DMS153 treated with DMSO at 0.1 percent for 48 hours (cell line): ENCODE measurements at regions not wholly inside any gene's neighbourhood (a gene's known extent, or its start where the extent isn't known, plus 50 kb on each side); places are given as distances from the start of the nearest gene placed in this dataset.

Experiments
- DNase-seq: peaks from one replicate; lab custom pipeline; 2025; ENCODE audit not compliant: unreplicated experiment; lab: John Stamatoyannopoulos, UW

DNA sequence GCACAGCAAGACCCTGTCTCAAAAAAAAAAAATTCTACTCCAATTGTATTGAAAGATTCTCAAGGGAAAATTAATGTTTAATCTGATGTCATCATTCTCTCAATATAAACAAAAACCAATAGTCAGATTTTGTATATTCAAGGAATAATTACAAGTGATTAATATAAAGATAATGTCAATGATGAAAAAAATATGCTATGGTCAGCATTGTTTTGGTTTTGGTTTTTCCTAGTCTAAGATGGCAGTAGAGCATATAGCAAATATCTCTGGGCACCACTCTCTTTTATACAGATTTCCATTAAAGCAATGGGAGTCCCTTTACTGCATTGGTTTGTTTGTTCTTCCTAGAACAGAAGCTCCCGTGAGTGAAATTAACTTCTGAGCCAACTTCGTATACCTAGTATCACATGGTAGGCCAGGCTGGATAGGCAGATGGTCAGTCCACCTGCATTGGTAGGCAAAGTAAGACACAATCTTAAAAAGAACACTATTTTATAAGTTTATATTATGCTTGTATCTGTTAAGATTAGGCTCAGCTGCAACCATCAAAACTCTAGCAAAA is 523.8 kb upstream of the JARID2 start:
- DNase-seq = no peak

DNA sequence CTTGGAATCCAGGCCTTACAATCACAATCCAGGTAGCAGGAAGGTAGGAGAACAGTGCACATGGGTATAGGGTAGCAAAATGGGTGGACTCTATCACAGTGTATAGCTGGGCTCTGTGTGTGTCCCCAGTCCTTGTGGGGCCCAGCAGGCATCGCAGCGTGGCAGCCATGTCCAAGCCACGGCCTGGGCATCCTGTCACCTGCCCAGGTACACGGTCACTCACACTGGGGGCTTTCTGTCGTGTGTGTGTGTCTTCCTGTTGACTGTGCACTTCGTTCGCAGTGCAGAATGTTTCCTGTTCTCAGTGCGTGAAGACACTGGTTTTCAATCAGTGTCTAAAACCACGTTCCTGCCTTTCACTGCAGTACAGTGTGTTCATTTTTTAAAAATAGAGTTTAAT is 523.2 kb upstream of the JARID2 start:
- DNase-seq = no peak

DNA sequence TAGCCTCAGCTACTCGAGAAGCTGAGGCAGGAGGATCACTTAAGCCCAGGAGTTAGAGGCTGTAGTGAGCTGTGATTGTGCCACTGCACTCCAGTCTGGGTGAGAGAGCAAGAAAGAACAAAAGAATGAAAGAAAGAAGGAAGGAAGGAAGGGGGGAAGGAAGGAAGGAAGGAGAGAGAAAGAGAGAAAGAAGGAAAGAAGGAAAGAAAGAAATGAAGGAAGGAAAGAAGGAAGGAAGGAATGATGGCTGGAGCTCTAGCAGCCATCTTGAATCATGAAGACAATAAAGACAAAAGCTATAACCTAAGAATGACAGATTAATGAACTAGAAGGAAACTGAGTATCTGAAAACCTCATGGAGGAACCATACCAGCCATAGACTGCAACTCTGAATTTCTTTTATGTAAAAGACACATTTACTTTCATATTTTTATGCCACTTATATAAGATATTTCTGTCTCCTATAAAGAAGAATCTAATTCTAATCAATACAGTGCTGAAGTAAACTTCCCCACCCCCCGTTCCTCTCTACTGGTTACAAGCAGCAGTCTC is 522.3 kb upstream of the JARID2 start:
- no peak for DNase-seq

DNA sequence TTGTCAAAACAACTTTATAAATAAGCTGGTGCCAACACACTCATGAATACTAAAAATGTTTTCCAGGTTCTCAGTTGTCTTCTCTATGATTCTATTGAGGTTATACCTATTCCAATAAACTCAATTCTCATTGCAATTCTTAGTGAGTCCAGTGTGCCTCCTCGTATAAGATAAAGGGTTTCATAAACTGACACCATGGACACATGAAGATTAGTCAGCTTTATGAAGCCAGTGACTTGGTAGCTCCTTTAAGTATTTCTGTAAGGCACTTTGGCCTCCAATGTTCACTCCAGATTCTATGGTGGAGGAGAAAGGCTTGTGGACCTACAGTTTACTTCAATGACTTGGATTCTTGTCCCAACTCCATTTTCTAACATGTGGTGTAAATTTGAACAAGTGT is 521.3 kb upstream of the JARID2 start:
- DNase-seq = no peak

DNA sequence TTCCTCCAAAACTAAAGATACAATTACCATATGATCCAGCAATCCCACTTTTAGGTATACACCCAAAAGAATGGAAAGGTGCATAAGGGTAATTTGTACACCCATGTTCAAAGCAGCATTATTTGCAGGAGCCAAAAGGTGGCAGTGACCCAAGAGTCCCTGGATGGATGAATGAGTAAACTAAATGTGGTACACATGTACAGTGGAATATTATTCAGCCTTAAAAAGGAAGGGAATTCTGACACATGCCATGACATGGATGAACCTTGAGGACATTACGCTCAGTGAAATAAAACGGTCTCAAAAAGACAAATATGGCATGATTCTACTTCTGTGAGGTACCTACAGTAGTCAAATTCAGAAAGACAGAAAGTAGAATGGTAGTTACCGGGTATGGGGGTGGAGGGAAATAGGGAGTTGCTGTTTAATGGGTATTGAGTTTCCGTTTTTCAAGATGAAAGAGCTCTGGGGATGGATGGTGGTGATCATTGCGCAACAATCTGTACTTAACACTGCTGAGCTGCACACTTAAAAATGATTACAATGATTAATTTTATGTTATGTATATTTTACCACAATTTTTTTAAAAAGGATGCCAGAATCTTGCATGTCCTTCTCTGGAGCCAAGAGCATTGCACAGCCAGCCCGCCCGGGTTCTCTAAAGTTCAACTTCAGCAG is 518.9 kb upstream of the JARID2 start:
- no peak for DNase-seq

DNA sequence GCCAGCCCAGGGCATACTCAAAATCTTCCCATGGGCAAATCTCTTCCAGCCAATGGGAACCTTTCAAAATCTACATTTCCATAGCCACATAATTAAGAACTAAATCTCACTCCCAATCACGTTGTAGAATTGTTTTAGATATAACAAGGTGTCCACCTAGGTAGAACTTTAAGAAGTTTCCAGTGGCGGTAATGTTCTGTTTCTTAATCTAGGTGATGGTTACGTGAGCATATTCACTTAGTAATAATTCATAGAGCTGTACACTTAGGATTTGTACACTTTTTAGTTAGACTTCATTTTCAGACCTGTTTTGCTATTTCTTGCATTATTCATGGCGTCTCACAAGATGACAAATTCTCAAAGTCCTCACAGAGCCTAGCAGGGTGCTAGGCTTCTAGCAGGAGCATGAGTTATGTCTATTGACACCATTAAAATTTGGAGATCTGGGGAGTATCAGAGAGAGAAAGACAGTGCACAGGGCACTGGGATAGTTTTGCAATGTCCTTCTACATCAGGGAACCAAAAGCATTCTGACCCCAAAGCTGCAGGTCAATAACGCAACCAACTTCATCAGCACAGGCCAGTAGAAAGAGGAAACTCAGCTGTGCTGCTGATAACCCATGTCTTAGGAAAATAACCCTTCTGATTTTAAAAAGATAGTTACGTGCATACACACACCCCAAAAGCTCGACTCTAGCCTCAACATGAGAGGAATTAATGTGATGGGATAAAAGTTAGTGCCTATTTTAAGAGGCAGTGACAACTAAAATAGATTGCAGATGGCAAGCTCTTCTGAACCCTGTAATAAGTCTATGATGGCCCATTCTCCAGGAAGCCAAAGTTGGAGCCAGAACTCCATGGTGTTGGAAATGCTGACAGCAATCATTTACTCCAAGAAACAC is 518.1 kb upstream of the JARID2 start:
- no peak for DNase-seq

DNA sequence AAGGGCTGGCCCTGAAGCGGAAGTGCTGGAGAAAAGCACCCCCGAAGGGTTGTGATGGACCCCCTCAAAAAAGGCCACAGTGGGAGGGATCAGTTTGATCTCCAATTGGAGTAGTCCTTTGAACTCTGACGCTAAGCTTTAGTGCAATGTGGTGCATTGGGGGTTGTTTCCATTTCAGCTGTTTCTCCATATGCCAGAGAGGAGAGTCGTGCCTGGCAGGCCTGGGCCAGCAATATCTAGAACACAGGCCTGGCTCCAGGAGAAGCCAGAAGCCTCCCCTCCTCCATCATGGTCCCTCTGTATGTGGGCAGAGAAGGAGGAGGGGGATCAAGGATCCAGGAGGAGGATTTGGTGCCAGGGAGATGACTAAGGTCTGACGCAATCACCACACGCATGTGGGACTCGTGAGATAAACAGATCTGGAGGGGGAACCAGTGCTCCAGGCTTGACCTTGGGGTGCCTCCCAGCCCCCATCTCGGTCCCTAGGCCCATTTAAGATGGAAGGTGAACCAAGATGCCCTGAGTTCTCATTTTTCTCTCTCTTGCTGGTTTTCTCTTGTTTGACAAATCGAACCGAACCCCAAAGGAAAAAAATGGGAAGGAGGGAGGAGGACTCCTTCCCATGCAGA is 517.4 kb upstream of the JARID2 start:
- no peak for DNase-seq

DNA sequence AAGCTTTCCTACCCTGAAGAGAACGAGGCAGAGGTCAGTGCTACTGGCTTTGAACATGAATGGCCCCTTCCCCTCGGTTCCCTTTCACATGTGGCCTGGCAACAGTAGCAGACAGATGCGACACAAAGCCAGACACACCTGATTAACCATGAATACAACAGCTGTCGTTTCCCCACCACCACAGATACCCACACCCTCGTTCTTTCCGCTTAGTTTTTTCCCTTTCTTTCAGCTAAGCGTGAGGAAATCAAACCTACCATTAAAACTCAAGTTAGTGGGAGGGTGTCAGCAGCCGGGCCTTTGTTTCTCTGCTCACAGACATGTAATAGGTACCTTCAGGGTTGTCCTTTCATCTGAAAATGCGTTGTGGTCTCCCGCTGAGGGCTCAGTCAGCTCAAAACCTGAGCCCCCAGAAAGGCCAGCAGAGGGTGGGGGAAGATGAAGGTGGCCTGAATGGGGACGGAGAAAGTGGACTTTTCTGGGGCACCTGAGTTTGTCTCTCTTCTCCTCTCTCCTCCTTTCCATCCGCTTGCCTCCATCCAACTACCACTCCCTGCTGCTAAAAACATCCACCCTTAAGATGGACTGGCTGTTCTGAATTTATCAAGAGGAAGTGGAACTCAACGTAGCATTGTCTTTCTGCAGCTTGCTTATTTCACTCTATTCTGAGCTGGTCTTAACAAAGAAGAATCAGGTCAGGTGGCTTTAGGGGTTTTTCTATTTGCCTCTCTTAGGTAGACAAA is 516.6 kb upstream of the JARID2 start:
- DNase-seq = no peak

DNA sequence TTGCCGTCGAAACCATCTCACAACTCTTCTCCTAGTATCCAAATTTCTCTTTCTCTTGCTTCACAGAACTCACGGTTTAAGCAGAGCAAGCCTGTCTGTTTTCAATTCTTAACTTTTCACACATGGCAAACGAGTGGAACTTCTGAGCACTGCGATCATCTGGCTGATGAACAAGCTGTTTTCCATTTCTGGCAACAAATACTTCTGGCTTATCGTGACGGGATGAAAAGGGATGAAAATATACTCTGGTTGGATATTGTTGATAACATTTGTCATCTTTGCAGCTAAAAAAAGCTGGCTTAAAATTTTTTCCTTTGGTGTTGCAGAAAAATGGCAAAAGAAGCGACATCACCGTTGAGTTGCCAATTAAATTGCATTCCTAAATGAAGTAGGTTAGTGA is 515.2 kb upstream of the JARID2 start:
- DNase-seq = no peak

DNA sequence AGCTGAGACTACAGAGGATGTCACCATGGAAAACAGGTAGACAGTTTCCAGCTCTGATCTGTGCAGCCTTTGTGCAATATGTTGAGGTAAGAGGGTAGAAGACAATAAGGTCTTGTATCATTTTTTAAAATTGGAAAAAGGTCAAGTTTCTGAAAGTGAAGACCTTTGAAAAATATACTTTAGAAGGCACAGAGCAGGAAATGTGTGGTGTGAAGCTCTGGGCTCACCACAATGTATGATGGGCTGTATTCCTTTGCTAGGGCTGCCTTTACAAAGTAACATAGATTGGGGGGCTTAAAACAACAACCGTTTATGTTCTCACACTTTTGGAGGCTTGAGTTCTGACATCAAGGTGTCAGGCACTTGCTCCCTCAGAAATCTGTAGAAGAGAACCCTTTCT is 514.3 kb upstream of the JARID2 start:
- no peak for DNase-seq

DNA sequence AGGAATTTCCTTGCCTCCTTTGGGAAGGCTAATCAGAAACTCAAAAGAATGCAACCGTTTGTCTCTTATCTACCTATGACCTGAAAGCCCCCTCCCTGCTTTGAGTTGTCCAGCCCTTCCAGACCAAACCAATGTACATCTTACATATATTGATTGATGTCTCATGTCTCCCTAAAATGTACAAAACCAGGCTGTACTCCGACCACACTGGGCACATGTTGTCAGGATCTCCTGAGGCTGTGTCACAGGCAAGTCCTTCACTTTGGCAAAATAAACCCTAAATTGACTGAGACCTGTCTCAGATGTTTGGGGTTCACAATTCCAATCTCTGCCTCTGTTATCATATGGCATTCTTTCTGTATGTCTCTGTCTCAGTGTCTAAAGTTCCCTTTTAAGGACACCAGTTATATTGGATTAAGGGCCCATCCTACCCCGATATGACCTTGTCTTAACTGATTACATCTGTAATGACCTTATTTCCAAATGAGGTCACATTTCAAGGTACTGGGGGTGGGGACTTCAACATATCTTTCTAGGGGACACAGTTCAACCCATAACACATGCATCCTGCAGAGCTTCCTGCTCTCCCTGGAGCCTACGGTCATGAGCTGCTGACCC is 513.5 kb upstream of the JARID2 start:
- no peak for DNase-seq

DNA sequence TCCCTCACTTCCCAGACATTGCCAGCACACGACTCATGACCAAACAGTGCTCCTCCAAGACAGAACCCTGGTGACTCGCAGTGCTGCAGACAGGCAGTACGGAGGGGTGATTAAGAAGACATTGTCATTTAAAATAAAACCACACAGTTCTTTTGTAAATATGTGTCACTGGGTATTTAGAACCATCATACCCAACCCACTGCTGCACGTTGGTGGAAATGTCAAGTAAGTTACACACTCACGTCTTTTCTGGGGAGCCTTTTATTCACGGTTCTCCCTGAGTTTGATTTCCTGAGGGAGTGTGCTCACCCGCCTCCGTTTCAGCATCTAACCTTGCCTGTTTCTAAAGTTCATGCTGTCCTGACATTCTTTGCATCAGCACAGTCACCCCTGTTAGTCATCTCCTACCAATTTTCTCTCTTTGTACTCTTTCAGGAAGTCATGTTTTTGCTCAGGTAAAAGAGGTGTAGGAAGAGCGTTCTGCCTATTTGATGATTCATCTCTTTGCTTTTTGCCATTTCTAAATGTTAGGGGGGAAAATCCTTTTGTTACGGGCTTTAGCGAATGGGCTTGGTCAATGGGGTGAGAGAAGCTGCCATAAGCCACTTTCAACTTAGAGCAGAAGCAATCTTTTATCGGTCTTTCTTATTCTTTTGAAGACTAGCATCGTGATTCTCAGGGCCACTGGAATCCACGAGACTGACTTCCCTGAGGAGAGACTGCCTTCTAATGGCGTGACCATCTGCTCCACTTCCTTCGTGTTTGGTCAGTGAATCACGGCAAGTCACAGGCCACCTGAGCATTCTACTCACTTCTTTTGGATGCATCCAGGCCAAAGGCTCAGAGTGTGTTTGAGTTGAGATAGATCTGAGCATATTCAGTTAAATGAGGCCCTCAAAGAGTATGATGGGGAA is 512.8 kb upstream of the JARID2 start:
- DNase-seq = no peak

DNA sequence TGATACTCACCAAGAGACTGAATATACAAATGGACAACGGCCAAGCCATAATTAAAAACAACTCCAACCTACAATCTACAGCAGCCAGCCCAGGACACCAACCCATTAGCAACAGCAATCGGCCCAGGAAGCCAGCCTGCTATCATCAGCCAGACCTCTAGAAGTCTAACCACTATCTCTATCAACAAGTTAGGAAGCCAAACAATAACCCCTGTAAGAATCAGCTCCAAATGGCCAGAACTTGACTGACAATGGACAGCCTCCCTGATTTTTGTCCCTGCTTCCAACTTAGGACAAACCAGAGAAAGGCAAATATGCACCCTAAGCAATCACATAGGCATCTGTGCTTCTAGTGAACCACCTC is 511.8 kb upstream of the JARID2 start:
- no peak for DNase-seq

DNA sequence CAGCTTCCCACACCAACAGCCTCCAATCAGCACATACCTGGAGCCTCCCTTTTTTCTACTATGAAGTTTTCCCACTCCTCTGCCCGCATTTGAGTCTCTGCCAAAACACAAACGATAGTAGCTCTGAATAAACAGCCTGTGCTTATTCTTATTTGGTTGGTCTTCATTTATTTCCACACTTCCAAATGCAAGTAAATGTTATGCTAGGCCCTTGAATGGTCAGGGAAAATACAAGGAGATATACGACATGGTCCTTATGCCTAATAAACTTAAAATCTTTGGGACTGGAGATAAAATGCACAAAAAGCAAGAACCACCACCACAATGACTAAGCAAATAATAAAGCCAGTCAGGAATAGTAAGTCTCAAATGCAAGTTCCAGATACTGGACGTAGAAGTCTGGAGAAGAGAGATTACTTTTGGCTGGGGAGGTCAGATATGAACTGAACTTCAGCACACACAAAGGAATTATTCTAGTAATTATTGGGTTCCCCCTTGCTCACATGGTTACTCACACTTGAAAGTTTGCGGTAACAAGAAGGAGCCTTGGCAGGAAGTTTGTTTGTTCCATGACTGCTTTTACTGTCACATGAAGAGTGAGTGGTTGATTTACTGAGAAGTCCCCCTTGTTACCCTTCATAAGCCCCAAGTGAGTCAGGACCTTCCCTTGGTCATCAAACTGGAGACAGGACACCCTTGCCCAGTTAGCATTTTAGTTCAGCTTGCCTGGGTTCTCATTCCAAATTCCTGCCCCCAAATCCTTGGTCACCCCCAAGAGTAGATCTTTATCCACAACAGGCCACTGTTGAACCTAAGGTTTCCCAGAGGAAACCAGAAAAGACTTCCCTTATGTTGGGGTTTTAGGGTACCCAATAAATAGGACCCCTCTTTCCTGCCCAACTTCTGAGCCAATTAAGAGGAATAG is 511.2 kb upstream of the JARID2 start:
- no peak for DNase-seq

DNA sequence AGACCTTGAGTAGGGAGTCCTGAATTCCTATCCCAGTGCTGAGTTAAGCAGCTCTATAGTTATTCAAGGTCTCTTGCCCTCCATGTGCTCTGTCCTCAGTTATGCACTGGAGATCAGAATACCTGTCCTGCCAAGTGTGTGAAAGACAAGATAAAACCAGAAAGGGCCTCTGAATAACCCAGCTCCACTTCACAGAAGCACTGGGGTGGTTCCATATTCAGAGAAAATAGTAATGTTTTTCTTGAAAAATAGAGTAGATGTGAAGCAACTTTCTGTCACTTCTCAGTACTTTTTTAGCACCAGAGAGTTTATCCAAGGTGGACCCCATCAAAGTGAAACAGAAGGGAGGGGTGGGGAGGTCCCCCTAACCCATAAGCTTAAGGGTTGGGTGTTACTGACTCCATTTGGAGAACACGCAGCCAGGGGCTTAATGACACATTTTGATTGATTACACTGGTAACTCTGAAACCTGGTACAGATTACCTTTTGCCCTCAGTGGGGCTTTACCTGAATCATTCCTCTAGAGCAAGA is 509.8 kb upstream of the JARID2 start:
- DNase-seq = no peak

DNA sequence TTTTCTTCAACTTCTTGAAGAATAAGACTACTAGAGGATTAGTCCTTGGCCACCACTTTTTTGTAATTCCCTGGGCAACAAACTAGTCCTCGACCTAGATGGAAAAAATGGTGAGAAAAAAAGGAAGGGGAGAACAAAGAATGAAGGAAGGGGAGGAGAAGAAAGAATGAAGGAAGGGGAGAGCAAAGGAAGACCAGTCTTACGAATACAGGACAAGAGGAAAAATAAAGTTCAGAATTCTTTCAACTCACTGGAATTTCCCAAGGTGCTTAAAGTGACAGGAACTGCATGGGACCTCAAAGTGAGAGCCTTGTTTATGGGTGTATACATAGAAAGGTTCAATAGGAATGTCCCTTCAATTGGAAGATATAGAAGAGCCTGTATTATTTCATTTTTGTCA is 509.3 kb upstream of the JARID2 start:
- DNase-seq = no peak

DNA sequence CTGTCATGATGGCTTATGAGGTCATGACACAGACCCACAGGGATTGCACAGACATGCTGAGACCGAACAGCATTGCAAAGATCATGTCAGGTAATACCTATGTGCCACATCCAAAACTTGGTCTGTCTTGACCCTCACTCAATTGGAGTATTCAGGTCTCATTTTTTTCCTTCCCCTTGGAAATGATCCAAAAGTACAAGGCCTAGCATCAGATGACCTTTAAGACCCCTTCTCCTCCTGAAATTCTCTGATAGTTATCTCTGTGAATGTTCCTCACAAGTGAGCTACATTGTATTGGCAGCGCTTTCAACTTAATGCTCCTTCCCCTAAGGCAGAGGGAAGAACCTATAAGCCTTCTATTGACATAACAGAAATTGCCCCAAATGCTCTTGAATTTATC is 507.4 kb upstream of the JARID2 start:
- no peak for DNase-seq

DNA sequence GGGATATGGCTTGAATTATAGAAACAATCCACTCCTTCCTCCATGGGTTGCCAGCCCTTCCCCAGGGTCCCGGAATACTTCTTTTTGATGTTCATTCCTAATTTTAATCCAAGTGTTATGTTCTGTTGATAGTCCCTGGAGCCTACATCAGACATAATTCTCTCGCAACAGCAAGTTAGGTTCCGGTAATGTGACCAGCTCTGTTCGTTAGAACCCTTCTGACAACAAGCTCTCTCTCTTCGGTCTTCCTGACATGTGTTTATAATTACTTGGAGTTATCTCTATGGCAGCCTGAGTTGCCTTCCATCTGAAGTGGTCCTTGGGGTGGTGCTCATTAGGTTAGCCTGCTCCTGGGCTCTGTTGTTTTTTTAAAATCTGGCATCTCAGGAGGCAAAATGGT is 506.9 kb upstream of the JARID2 start:
- DNase-seq = no peak
